A673 (cell line): ENCODE measurements at regions not wholly inside any gene's neighbourhood (a gene's known extent, or its start where the extent isn't known, plus 50 kb on each side); places are given as distances from the start of the nearest gene placed in this dataset.

Experiments used
- BruUV-seq: library from RNA; stranded (reverse); fragments of 400-500 nt; replicated peaks from 2 replicates; lab custom pipeline; 2021; lab: Mats Ljungman, UMichigan
- CTCF ChIA-PET: fragments of 300-600 bp; sonication (Branson Sonifier 250); formaldehyde crosslinking; loops from one replicate; lab custom pipeline; 2022; ENCODE audit warnings: antibody characterized with exemption; lab: Charles Lee
- POLR2A ChIA-PET: fragments of 300-600 bp; sonication (Branson Sonifier 250); formaldehyde crosslinking; loops from one replicate; lab custom pipeline; 2022; ENCODE audit warnings: antibody characterized with exemption; ENCODE audit not compliant: low non-redundant PET; lab: Charles Lee
- DNase-seq: peaks from one replicate; pipeline ENCODE4 v3.0.0-alpha.2; 2015; ENCODE audit warnings: low spot score
- H3K27ac ChIP-seq: fragments of 200-600 bp; sonication (generic); 2 replicates; pipeline ENCODE4 v1.5.1; 2016; ENCODE audit warnings: mixed run types, low read depth, mild to moderate bottlenecking, mixed read lengths, antibody characterized with exemption, low read length; ENCODE audit not compliant: poor library complexity, severe bottlenecking
- H3K27me3 ChIP-seq: fragments of 200-600 bp; sonication (generic); replicated peaks from 2 replicates; pipeline ENCODE4 v1.6.1; 2017; ENCODE audit warnings: mixed run types, low read depth, mild to moderate bottlenecking, mixed read lengths, antibody characterized with exemption, low read length; ENCODE audit not compliant: insufficient read depth, poor library complexity
- H3K36me3 ChIP-seq: fragments of 200-600 bp; sonication (generic); 2 replicates; pipeline ENCODE4 v1.6.1; 2016; ENCODE audit warnings: mixed run types, mild to moderate bottlenecking, mixed read lengths, antibody characterized with exemption, low read length; ENCODE audit not compliant: insufficient read depth, poor library complexity, severe bottlenecking
- H3K4me1 ChIP-seq: fragments of 200-600 bp; sonication (generic); 2 replicates; pipeline ENCODE4 v1.6.1; 2017; ENCODE audit warnings: mixed run types, mild to moderate bottlenecking, mixed read lengths, antibody characterized with exemption, low read length; ENCODE audit not compliant: insufficient read depth, poor library complexity, severe bottlenecking
- H3K4me3 ChIP-seq: fragments of 200-600 bp; sonication (generic); 2 replicates; pipeline ENCODE4 v1.5.1; 2016; ENCODE audit warnings: low read depth, mixed run types, mild to moderate bottlenecking, mixed read lengths, low read length; ENCODE audit not compliant: poor library complexity, severe bottlenecking
- H3K9me3 ChIP-seq: fragments of 200-600 bp; sonication (generic); 2 replicates; pipeline ENCODE4 v1.6.1; 2016; ENCODE audit warnings: mixed run types, low read depth, mild to moderate bottlenecking, mixed read lengths, antibody characterized with exemption, low read length; ENCODE audit not compliant: poor library complexity, severe bottlenecking
- EZH2 ChIP-seq: fragments of 200-600 bp; sonication (generic); IDR thresholded peaks from 2 replicates; pipeline ENCODE4 v1.6.1; 2017; ENCODE audit warnings: borderline replicate concordance, low read depth, mild to moderate bottlenecking, mixed read lengths, antibody characterized with exemption, low read length; ENCODE audit not compliant: poor library complexity, severe bottlenecking
- intact Hi-C: fragments of 100-400 bp; cut with micrococcal nuclease; formaldehyde crosslinking; loops from one replicate; pipeline ENCODE4 v1.10.0; 2022; ENCODE audit not compliant: unreplicated experiment
- TF ChIP-seq, protein P1 (sequence below): fragments of 300-800, 200-600 bp; sonication (generic); conservative IDR thresholded peaks from 2 replicates; pipeline ENCODE4 v1.5.1; 2017; ENCODE audit warnings: low read depth, mild to moderate bottlenecking, antibody characterized with exemption, low read length, moderate library complexity, mixed read lengths

- intact Hi-C loops = no loop called here
- CTCF ChIA-PET = no interaction called here
- TF ChIP-seq, protein P1, sequence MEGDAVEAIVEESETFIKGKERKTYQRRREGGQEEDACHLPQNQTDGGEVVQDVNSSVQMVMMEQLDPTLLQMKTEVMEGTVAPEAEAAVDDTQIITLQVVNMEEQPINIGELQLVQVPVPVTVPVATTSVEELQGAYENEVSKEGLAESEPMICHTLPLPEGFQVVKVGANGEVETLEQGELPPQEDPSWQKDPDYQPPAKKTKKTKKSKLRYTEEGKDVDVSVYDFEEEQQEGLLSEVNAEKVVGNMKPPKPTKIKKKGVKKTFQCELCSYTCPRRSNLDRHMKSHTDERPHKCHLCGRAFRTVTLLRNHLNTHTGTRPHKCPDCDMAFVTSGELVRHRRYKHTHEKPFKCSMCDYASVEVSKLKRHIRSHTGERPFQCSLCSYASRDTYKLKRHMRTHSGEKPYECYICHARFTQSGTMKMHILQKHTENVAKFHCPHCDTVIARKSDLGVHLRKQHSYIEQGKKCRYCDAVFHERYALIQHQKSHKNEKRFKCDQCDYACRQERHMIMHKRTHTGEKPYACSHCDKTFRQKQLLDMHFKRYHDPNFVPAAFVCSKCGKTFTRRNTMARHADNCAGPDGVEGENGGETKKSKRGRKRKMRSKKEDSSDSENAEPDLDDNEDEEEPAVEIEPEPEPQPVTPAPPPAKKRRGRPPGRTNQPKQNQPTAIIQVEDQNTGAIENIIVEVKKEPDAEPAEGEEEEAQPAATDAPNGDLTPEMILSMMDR = no peak
- no peak for TF ChIP-seq EZH2
Observed at GRCh38 chr1:56326056-56326455, 253.3 kb downstream of the PLPP3 start.

DNA sequence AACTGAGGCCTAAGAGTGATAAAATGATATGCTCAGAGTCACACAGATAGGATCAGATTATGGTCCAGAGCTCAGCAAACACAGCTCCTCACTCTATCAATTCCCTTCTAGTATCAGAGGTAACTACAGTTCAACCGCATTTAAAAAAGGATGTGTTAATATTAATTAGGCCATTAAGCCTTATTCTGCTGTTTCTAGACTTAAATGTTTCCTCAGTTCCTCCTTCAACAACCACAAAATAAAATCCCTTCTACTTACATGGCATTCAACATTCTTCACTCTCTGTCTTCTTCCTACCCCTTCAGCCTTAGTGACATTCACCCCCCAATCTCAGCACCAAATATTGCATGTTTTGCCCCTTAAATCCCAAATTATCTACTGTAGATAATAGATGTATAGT, 254.9 kb downstream of the PLPP3 start:
- Histone ChIP-seq H3K27me3 (no peaks in the 10 kb centered on the region), H3K27ac (no peak overlapping the region), H3K36me3 (no peaks in the 10 kb centered on the region), H3K9me3 (no peaks in the 10 kb centered on the region), H3K4me1 (no peaks in the 10 kb centered on the region), H3K4me3 (no peak overlapping the region)
- intact Hi-C loops = no loop called here
- CTCF ChIA-PET = no interaction called here
- TF ChIP-seq, protein P1 = no peak
- TF ChIP-seq EZH2 = no peak
- DNase-seq = no peak
- POLR2A ChIA-PET = no interaction called here
- no TSS peak for BruUV-seq

More at GRCh38 chr1:56326056-56326455, 253.3 kb downstream of the PLPP3 start:
- Histone ChIP-seq H3K27me3 (no peaks in the 10 kb centered on the region), H3K4me1 (no peaks in the 10 kb centered on the region), H3K4me3 (no peak overlapping the region), H3K27ac (no peak overlapping the region), H3K36me3 (no peaks in the 10 kb centered on the region), H3K9me3 (no peaks in the 10 kb centered on the region)
- BruUV-seq = no TSS peak
- no peak for DNase-seq
- POLR2A ChIA-PET = interaction anchor here (0.8 kb wide), 1 partner anchor 14 kb away, joined by 4 read pairs; no protein-coding TSS in a partner anchor

- DNase-seq = no peak
- CTCF ChIA-PET = no interaction called here
Observed at GRCh38 chr1:56322211-56322610, 257.2 kb downstream of the PLPP3 start.

More at GRCh38 chr1:56322211-56322610, 257.2 kb downstream of the PLPP3 start:
- no peak overlapping the region for H3K27ac ChIP-seq
- H3K4me1 ChIP-seq = no peaks in the 10 kb centered on the region
- intact Hi-C loops = no loop called here
- no peaks in the 10 kb centered on the region for H3K9me3 ChIP-seq
- H3K4me3 ChIP-seq = no peak overlapping the region
- H3K27me3 ChIP-seq = no peaks in the 10 kb centered on the region
- POLR2A ChIA-PET = no interaction called here
- TF ChIP-seq EZH2 = no peak
- TF ChIP-seq, protein P1 = no peak
- BruUV-seq = no TSS peak
- no peaks in the 10 kb centered on the region for H3K36me3 ChIP-seq
